Esophagus muscularis mucosa (tissue), 3 donors: ENCODE measurements at regions not wholly inside any gene's neighbourhood (a gene's known extent, or its start where the extent isn't known, plus 50 kb on each side); places are given as distances from the start of the nearest gene placed in this dataset.

ENCODE experiments used
- POLR2A ChIP-seq: fragments of 450-650 bp; IDR thresholded peaks from one replicate; pipeline ENCODE4 v1.6.1; 2017; ENCODE audit warnings: antibody characterized with exemption, moderate library complexity, mild to moderate bottlenecking, low read depth
- TF ChIP-seq, protein P1 (sequence below), 3 experiments: fragments of 200-600 bp in 2 of 3; fragments of 450-650 bp in 1 of 3; sonication (generic) in 2 of 3; IDR thresholded peaks; one replicate each; pipeline ENCODE4 v1.5.1; 2017 to 2019; ENCODE audit warnings: antibody characterized with exemption in 3 of 3, mild to moderate bottlenecking in 2 of 3, moderate library complexity in 1 of 3

DNA sequence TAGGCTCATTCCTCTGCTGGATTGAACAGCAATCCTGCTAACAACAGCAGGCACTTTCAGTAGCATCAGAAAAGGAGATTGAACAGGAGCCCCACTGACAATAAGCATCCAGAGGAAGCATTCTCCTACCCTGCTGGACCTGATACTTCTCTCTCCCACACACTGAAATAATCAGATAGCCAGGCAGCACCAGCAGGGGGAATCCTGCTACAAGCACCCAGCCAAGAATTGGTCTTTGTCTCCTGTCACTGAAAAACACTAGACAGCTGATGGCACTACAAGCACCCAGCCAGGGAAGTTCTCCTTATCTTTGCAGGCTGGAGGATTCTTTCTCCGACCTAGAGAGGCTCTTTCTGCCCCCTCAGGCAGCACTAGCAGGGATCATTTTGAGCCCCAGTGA is 444.3 kb upstream of the GRIA3 start:
- TF ChIP-seq, protein P1, sequence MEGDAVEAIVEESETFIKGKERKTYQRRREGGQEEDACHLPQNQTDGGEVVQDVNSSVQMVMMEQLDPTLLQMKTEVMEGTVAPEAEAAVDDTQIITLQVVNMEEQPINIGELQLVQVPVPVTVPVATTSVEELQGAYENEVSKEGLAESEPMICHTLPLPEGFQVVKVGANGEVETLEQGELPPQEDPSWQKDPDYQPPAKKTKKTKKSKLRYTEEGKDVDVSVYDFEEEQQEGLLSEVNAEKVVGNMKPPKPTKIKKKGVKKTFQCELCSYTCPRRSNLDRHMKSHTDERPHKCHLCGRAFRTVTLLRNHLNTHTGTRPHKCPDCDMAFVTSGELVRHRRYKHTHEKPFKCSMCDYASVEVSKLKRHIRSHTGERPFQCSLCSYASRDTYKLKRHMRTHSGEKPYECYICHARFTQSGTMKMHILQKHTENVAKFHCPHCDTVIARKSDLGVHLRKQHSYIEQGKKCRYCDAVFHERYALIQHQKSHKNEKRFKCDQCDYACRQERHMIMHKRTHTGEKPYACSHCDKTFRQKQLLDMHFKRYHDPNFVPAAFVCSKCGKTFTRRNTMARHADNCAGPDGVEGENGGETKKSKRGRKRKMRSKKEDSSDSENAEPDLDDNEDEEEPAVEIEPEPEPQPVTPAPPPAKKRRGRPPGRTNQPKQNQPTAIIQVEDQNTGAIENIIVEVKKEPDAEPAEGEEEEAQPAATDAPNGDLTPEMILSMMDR (IDR thresholded peaks at IDR 0.05): no peak
- TF ChIP-seq POLR2A: no peak
